GM18519 (cell line): ENCODE measurements at regions not wholly inside any gene's neighbourhood (a gene's known extent, or its start where the extent isn't known, plus 50 kb on each side); places are given as distances from the start of the nearest gene placed in this dataset.
"Not testable (repeated sequence)": the region's sequence is repeated elsewhere in the genome, so short reads cannot be mapped to it uniquely, and the experiment has no call there.

ENCODE experiments used
- ATAC-seq: cut with Tn5 transposase; IDR thresholded peaks from one replicate; pipeline ENCODE4 v1.9.1; 2021; ENCODE audit warnings: mild to moderate bottlenecking, moderate library complexity; ENCODE audit not compliant: unreplicated experiment, low FRiP score

DNA sequence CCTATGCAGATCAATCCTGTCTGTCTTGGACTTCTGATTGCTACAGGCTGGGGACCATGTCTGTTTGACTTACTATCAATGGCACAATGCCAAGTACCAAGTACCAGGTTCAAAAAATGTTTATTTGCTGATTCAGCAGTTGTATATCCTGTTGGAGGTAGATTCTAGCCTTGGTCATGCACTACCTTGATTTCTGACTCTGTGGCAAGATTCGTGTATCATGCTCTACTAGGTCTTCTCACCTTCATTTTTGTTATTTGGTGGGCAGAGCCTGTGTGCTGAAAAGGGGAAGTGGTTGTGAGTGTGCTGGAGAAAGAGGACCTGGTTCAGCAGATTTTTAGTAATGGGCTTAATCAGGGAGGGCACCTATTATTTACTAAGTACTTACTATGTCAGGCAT lies 192.4 kb upstream of the MYLIP start:
- peak; percentile 58 for ATAC-seq

DNA sequence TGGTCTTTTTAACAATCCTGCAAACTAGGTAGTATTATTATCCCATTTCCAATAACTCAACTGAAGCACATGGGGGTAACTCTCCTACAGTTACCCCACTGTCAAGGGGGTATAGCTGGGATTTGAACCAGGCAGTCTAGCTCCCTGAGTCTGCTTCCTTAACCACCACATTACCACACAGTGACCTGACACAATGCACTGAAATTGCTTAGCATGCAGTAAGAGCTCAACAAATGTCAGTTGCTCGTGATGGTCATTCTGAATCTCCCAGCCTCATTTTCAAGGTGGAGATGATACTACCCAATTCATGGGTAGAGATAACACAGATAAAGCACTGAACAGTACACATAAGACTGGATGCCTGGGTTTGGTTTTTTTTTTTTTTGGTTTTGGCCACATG lies 193.2 kb upstream of the MYLIP start:
- ATAC-seq = no peak

DNA sequence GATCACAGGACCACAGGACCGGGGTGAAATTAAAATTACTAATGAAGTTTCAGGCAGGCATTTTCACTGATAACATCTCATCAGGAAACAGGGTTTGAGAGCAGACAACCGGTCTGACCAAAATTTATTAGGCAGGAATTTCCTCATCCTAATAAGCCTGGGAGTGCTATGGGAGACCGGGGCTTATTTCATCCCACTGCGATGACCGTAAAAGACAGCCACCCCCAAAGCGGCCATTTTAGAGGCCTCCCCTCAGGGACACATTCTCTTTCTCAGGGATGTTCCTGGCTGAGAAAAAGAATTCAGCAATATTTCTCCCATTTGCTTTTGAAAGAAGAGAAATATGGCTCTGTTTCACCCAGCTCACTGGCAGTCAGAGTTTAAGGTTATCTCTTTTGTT lies 197.2 kb upstream of the MYLIP start:
- not testable (repeated sequence) for ATAC-seq

DNA sequence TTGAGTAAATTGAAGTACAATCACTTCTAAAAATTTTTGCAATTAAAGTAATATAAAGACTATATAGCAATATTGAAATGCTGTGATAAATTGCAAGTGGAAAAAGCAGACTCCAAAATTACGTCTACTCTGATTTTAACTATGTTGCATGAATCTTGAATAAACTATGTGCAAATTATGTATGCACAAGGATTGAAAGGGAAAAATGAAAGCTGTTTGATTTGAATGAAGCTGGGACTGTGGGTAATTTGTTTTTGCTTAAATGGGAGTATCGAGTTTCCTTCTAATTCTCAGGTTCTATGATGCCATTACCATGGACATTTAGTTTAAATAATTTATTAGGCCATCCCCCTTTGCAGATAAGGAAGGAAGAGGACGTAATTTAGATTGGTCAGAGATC lies 198.7 kb upstream of the MYLIP start:
- no peak for ATAC-seq

DNA sequence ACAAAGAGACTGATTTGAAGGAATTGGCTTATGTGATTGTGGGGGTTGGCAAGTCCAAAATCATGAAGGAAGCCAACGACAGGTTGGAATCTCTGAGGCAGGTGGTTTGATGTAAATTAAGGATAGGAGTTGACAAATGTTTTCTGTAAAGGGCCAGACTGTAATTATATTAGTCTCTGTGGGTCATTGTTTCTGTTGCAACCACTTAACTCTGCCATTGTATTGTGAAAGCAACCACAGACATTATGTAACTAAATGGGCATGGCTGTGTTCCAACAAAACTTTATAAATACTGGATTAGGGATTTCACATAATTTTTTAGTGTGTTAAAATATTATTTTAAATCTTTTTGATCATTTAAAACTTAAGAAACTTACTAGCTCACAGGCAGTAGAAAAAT lies 199.2 kb upstream of the MYLIP start:
- no peak for ATAC-seq

DNA sequence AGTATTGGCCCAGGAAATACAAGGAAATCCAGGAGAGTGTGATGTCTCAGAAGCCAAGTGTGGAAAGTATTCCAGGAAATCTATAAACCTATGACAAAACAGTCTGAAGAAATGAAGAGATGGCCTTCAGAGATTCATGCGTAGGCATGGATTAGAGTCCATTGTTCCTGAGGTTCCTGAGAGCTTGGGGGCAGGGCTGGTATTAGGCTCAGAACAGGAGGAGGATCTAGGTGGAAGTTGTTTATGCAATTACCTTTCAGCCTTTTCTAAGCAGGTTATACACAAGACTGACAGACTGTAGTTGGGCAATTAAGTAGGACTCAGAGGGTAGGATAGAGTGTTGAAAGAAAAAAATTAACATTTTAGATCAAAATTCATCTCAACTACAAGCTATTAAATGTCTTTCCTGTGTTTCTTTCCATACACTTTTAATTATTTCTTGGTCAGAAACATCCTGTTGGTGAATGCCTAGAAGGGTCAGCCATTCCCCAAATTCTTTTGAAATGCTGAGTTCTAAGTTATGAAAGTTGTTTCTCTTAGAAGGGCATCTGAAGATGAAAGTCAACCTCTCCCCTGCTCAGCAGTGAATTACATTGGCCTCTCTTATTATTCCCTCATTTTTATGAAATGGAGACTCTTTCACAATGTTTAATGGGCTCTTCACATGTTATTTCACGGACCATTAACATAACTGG lies 201.2 kb upstream of the MYLIP start:
- no peak for ATAC-seq

DNA sequence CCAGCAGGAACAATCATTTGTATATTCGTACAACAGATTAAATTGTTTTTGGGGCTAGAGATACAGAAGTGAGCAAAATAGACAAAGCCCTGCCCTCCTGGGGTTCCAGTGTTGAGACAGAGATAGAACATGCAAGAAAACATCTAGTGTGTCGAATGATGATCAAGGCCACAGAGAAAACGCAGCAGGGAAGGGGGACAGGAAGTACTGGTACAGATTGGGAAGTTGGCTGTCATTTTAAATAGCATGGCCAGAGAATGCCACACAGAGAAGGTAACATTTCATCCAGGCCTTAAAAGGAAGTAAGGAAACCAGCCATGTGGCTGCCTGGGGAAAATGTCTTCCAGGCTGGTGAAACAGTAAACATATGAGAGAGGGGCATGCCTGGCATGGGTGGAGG lies 202.6 kb upstream of the MYLIP start:
- no peak for ATAC-seq

DNA sequence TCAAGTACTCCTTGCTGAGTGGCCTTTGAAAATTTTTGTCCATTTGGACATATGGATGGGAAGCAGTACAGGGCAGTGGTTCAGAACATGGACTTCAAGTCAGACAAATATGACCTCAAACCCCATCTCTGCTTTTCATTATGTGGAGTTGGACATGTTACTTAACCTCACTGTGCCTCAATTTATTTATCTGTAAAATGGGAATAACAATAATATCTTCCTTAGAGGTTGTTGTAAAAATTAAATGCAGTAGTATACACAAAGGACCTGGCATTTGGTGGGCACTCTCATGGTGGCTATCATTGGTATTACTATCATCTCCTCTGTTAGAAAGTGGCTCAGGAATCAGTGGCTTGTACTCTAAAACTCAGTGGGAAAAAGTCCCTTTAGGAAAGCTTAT lies 204.0 kb upstream of the MYLIP start:
- ATAC-seq = no peak

DNA sequence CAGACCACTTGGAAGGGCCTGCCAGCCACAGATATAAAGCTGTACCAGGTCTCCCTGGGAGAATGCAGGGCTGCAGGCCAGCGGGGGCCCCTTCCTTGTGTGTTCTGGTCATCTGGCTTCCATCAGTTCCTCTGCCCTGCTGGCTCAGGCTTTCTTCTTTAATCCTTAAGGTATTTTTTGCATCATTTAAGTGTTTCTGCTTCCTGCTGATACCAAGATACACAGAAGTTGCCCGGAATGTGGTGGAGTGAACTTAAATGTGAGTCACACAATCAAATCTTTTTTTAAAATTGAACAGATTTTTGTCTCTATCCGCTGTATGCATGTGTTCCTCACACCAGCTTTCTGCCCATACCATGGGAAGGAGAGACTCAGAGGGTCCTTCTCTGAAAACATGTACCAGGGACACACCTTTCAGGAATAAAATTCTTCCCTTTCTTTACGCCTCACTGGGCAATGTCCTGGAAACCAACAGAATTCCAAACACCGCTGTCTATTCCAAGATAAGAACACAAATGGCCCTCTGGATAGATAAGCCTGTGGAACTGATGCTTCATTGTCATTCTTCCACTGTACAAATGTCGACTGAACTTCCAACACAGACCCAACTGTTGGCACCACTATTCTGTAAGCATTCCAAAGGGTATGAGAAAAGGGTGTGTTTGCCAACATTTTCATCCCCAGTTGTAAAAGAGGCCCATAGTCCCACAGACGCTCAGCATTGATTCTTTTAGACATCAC lies 206.2 kb upstream of the MYLIP start:
- ATAC-seq = no peak

DNA sequence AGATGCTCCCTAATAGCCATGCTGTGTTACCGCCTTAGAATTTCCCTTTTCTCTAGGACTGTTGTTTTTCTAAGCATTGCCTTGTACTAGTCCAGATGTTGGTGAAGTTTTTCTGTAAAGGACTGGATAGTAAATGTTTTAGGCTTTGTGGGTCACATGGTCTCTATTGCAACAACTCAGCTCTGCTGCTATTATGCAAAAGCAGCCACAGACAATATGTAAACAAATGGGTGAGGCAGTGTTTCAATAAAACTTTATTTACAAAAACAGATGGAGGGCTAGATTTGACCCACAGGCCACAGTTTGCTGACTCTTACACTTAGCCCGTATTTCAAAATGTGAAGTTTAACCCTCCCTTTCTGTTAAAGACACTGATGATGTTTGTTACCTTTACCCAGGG lies 207.6 kb upstream of the MYLIP start:
- ATAC-seq = no peak

DNA sequence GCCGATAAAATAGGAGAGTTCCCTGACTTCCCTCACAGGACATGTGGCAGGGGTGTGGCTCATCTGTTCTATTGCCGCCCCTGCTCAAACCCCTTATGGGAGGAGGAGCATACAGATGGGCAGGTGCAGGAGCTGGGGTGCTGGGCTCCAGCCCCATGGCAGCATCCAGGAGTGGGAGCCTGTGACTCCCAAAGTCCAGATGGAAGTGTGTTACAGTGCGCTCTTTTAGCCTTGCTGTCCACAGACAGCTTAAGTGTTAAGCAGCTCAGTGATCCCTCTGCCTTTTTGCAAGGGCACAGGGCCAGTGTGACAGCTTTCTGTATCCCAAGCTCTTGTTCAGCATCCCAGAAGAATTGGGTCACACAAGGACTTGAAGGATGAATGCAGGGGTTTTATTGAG lies 212.3 kb upstream of the MYLIP start:
- ATAC-seq = no peak

DNA sequence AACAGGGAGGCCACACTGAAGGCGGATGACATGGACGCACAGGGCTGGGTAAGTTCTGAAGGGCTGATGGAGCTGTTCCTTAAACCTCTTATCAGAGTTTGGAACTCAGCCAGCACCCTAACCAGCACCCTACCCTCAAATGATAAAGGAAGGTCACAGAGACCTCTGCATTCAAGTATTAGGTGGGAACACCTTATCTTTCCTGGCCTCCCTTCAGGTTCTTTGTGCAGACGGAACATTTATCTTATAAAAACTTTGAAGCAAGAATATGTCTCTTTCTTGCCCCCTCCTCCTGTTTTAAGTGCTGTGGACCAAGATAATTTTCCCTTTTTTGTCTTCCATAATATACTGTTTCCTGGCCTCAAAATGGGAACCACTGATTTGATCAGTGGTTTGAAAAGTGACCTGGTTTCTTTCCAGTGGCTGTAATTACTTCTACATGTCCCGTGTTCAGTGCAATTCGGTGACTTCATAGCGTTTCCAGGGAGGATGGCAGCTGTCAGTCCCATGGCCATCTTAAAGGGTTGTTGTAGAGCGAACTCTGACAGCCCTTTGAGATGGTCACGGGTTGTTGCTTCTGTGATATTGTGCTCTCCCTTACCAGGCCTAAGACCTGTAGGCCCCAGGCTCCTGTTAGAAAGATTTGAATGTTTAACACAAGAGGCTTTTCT lies 213.2 kb upstream of the MYLIP start:
- no peak for ATAC-seq

DNA sequence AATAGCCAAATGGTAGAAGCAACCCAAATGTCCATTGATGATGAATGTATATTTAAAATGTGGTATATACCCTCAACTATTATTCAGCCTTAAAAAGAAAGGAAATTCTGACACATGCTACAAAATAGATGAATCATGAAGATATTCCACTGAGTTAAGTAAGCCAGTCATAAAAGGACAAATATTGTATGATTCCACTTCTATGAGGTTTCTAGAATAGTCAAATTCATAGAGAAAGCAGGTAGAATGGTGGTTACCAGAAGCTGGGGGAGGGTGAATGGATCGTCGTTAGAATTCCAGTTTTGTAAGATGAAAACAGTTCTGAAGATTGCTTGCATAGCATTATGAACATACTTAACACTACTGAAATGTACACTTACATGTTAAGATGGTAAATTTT lies 214.3 kb upstream of the MYLIP start:
- ATAC-seq = no peak

DNA sequence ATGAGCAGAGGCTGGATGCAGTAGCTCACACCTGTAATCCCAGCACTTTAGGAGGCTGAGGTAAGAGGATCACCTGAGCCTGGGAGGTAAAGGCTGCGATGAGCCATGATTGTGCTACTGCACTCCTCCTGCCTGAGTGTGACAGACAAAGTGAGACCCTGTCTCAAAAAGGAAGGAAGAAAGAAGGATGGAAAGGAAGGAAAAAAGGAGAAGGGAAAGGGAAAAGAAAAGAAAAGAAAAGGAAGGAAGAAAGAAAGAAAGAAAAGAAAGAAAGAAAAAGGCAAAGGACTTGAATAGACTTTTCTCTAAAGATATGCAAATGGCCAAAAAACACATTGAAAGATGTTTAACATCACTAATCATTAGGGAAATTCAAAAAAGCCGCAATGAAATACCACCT lies 215.3 kb upstream of the MYLIP start:
- no peak for ATAC-seq

DNA sequence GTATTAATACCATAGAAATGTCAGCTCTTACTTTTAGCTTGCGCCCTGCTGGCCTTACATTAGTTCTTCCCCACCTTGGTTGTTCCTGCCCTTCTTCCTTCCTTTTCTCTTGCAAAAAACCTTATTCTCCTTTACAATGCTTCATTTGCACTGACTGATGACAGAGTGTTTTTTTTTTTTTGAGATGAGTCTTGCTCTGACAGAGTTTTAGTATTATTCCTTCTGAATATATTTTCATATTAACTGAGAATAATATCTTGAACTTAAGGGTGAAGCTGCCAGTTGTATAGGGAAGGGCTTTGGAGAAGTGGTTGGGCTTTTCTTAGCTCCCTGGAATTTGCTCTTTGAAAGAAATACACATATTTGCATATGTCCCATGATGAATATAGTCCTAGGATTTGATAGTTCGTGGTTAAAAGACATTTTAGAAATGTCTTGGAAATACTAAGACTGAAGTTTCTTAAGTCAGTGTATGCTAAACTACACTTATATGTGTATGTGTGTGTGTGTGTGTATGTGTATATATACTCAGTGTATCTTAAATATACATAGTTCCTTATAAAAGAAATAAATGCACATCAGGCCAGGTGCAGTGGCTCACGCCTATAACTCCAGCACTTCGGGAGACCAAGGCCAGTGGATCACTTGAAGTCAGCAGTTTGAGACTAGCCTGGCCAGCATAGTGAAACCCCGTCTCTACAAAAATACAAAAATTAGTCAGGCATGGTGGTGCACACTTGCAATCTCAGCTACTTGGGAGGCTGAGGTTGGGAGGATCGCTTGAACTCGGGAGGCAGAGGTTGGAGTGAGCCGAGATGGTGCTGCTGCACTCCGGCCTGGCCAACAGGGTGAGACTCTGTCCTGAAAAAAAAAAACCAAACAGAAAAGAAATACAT lies 216.1 kb upstream of the MYLIP start:
- ATAC-seq = no peak

DNA sequence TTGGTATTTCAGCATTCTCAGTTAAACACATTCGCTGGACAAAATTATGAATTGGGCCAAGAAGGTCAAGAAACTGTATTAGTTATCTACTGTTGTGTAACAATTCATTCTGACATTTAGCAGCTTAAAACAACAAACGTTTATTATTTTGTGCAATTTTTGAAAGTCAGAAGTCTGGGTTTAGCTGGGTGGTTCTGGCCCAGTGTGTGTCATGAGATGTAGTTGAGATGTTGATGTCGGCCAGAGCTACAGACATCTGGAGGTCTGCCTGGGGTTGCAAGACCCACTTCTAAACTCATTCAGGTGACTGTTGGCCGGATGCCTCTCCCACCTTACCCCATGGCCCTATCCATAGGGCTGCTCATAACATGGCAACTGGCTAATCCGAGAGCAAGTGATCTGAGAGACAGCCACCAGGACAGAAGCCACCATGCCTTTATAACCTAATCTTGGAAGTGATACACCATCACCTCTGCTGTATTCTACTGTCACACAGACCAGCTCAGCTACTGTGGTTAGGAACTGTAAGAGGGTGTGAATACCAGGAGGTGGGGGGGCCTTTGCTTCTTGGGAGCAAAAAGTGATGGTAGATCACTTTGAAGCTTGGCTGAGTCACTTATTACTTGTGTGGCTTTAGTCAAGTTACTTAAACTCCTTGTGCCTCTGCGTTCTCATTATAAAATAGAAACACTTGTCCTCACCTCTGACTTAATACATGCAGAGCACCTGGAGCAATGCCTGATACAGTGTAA lies 217.0 kb upstream of the MYLIP start:
- no peak for ATAC-seq

DNA sequence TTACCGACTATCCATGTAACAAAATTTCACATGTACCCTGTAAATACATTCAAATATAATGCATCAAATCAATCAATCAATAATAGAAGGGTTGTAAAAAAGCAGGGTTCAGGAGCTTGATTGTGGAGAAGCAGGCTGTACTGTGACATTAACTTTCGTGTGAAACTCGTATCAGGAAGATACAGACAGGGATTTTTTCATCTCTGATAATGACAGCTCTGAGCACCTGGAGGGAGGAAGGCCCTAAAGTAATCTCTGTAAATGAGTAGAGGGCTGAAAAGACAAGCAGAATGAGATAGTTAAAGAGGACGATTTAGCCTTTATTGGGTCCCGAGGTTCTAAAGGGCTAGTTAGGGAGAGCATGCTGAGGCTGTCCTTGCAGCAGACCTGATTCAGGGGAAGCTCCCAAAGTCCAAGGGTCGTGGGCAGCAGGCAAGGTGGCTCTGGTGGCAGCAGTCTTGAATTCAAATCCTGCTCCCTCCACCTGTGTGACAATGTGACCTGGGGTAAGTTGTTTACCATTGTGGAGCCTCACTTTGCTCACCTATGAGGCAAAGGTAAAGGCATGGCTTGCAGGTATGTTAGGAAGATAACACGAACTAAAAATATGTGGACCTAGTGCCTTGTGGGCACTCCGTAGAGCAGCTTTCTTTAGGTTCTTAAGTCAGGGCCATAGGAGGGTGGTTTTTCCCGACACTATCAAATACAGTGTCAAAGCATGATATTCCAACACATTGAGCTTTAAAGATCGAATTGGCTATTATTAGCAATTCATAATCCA lies 219.4 kb upstream of the MYLIP start:
- ATAC-seq = no peak

DNA sequence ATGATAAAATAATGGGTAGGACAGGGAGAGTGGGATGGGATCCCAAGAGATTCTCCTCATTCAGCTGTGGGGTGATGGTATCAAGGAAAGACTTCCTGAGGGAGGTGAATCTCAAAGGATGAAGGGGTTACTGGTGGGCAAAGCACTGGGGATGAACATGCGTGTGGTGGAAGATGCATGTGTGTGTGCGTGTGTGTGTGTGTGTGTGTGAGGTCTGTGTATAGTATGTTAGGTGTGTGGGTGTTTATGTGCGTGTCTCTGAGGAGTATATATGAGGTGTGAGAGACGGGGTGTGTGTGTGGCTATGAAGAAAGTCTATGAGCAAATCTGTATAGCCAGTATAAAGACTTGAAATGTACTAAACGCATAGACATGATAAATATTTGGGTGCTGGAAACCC lies 220.0 kb upstream of the MYLIP start:
- no peak for ATAC-seq

DNA sequence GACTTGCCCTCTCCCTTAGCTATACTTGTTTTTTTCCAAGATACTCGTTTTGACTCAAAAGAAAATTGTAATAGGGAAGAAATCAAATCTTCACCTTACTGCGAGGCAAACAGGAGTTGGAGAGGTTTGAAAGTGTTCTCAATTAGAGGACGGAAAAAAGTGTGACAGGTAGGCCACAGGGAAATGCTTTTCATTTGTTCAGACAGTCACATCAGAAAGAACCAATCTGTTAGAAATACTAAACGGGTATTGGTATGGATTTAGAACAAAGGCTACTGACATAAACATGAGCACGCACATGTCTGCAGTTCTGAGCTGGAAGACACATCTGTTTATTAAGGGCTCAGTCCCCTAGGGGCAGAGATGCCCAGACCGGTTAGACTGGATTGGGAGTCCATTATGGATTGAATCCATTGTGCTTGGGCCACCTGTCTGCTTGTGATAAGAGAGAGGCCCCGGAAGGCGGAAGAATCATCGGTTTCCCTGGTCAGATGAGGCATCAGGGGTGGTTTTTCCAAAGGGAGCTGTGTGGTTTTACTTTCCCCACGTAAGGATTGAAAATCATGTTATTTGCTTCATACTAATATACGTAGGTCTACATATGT lies 220.9 kb upstream of the MYLIP start:
- no peak for ATAC-seq
